ENCODE measurements at regions not wholly inside any gene's neighbourhood (a gene's known extent, or its start where the extent isn't known, plus 50 kb on each side); places are given as distances from the start of the nearest gene placed in this dataset.
"Not testable (repeated sequence)": the region's sequence is repeated elsewhere in the genome, so short reads cannot be mapped to it uniquely, and the experiment has no call there.

DNA sequence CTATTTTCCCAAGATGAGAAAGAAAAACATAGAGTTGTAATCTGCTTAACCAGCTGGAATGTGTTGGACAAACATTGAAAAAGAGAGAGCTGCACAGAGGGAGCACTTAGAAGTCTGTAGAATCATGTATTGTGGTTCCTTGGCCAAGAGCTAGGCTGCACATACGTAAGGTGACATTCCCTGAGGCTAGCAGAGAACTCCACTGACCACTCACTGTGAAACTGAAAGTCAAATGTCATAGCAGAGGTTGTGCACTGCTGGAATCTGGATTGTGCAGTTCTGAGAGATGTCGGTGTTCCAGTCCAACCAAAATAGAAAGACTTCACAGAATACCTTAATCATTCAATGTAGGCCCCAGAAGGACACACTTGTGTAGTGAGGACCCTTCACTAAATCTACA is 772.8 kb upstream of the RAG2 start:
- DNase-seq, result no peak

DNA sequence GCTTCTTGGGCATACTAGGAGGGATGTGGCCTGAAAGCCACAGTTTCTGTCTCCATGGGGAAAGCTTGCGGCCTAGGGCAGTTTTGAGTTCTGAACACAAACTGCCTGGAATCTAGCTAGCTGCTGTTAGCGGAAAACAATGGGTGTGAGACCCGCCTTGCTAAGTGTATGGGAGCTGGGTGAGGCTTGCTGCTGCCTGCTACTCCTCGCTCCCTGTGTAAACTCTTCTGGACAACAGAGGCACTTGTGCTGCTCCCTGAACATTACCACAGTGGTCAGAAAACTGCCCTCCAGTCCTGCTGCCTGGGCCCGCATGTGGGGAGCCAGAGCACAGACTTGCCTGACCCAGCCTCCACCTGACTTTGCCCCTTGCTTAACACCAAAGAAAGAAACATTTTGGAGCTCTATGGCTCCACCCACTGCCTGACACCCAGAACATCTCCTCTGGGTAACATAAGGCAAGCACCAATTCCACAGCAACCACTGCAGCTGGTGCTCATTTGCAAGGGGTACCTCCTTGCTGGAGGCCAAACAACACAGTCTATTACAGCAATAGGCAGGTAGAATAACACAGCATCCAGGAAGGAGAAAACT is 766.3 kb upstream of the RAG2 start:
- DNase-seq, result no peak

DNA sequence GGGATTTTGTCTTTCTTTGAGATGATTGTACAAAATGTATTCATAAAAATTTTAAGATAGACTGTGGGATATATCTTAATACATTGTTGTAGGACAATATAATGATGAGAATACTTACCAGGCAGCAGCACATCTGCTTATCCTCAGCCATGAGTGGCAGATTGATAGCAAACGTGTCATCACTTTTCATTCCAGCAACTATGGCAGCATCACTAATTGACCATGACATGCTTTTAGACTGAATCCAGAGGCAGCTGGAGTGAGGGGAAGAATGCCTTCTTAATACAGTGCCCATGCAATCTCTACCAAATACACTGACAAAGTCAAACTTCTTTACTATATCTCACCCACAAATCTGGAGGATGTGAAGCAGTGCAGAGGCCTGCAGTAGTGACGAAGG is 755.2 kb upstream of the RAG2 start:
- DNase-seq, result no peak

DNA sequence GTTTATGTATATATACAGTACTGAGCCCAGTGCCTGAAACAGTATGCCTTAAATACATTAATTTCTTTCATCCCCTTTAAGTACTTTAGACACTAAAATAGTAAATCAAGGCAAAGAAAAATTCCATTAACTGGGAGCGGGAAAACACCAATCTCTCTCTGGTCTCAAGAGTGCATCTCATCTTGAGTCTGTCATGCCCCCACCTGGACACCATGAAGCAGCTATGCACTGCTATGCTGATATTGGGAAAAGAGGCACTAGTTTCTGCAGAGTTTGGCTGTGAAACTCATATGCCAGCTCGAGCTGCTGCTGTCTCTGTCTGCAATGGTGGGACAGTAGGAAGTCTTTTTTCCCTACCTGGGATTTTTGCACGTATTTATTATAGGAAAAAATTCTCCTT is 754.4 kb upstream of the RAG2 start:
- no peak for DNase-seq

DNA sequence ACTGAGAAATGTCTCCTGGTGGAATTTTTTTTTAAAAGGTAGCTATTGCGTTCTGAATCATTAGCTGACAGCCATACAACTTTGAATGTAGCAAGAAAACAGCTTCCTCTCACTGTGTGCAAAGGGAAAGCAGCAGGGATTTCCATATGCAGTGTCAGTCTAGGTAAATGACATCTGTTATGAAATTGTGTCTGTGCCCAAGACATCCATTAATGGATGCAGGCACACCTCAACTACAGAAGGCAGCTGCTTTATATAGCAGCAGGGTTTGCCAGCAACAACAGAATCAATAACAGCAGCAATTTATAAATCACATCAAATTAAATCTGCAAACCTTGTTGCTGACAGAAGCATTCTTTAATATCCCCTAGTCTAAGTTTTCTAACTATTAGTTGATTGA is 745.3 kb upstream of the RAG2 start:
- DNase-seq, result no peak

DNA sequence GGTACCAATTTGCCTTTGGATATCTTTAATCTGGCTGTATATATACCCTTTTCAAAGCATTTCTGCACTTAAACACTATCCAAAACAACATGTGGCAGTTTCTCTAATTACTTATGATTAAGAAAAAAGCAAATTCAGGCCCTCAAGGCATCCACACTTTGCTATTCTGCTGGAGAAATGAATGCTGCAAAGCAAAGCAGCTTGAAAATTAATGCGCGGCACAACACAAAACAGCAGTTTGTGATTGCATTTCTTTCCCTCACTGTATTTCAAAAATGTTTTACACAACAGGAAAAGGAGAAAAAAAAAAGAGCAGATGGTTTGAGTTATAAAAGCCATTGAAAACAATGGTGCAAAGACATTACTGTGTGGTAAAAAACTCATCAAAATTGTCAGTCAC is 738.4 kb upstream of the RAG2 start:
- DNase-seq, result no peak

DNA sequence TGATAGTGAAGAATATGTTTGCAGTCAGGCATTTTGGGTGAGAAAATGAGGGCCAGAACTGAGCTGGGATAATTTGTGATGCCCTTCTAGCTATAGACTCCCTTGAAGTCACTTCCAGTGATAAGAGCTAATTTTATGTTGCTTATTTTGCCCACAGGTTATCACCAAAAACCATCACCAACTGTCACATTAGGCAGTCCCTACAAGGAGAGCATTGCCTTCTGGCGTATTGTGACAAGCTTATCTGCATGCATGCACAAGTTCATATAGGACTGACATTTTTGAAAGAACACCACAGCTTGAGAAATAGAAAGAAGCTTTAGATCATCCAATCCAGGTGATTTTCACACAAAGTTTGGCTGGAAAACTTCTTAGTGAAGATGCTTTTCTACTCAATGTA is 735.3 kb upstream of the RAG2 start:
- DNase-seq, result no peak

DNA sequence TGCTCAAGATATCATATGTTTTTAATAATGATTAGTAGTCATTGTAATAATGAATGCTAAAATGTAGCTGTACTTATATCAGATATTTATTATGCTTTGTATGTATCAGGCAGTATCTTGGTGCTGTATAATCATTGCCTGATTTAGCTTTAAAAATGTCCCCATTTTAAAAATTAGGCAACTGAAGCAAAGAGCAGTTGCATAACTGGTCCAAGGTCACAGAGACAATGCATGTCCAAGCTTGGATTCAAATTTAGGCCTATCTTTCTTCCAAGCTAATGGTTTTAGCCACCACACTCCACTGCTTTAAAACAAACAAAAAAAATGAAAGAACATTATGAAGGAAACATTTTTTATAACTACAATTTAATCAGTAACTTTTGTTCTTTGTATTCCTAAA is 725.8 kb upstream of the RAG2 start:
- no peak for DNase-seq

DNA sequence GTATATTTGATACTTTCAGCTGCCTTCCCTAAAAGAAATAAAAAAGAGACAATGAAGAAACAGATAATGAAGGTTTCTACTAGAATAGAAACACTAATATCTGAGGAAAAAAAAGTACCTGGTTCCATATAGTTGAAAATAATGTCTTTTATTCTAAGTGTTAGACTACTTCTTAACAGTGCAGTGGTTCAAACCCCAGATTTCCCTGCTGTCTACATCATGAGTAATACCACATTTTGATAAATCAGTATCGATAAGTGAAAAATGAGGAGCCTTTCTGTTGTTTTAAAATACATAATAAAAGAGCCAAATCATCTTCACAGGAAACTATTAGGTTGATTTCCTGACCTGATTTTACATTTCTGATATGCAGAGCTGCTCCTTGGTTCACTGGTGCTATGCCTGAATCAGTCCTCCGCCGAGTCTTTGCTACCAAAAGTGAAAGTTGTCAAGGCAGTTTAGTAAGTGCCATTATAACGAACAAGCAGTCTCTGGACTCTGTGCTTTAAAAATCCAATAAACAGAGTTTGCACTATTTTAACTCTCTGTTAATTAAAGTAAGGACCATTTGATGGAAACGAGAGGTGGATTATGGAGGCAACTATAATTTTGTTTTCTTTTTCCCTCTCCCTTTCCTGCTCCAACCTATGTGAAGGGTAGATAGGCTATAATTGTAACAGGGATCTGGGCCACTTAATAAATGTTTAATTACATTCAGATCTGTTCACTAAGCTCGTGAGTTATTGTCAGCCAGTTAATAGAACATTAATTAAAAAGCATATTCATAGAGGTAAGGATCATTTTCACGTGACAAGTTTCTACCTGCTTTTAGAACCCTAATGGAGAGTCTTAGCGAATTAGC is 724.5 kb upstream of the RAG2 start:
- no peak for DNase-seq

DNA sequence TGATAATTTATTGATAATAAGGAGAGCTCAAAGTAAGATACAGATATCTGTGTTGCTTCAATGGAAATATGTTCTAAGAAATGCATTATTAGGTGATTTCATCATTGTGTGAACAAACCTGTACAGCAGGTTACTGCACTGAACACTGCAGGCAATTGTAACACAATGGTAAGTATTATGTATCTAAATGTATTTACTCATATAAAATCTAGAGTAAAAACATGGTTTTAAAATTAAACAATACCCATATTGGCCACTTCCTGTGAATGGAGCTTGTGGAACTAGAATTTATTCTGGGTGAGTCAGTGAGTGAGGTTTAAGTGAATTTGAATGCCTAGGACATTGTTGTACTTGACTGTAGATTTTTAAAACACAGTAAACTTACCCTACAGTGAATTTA is 722.9 kb upstream of the RAG2 start:
- DNase-seq, result no peak

DNA sequence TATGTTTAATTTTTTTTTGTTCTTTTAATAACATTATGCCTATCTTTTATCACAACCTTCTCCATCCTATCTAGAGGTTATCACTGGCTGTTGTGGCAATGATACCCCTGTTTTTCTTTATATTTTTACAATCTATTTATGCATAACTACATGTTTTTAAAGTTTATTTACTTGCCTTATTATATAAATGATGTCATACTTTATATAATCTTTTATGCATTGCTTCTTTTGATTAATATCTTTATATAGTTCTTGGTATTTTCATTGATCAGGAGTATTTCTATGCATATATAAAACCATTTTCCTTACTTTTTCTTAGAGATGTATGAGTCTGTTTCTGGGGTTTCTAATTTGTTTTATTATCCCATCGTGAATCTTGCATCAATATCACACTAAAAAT is 719.8 kb upstream of the RAG2 start:
- DNase-seq, result no peak

DNA sequence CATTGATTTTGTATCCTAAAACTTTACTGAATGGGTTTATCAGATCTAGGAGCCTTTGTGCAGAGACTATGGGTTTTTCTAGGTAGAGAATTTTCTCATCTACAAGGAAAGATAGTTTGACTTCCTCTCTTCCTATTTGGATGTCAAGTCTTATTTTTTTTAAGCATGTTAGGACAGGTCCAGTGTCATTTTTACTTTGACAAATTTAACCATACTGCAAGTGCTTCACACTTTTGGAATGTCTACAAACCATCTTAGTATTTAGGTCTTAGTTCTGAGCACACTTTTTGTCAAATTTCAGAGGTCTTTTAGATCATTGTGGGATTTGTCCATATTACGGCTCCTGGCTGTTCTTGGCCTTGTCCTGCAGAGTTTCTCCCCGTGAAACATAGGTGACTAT is 715.2 kb upstream of the RAG2 start:
- DNase-seq, result no peak

DNA sequence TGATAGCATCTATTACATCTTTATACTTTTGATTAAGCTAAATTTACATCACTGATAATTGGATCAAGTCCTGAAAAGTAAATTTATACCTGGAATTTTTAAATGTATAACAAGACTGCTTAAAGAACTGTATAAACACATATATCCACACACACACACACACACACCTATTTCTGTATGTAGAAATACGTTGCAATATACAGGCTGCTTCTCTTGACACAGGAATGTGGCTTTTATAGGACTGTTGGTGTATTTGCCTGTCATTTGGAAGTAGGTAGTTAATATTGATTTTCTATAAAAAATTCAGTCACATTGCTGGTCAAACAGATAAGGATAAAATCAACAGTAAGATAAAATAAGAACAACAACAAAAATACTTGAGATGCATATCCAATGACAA is 708.5 kb upstream of the RAG2 start:
- no peak for DNase-seq

DNA sequence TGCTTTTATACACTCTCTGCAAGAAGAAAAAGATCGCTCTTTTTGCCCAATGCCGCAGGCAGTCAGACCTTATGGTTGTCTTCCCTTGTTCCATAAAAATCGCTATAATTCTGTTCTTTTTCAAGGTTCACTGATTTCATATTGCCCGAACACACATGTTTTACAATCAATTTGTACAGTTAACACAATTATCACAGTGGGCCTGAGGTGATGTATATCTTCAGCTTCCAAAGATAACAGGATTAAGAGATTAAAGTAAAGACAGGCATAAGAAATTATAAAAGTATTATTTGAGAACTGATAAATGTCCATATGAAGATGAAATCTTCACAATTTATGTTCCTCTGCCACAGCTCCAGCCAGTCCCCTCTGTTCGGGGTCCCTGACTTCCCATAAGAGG is 703.4 kb upstream of the RAG2 start:
- not testable (repeated sequence) for DNase-seq

DNA sequence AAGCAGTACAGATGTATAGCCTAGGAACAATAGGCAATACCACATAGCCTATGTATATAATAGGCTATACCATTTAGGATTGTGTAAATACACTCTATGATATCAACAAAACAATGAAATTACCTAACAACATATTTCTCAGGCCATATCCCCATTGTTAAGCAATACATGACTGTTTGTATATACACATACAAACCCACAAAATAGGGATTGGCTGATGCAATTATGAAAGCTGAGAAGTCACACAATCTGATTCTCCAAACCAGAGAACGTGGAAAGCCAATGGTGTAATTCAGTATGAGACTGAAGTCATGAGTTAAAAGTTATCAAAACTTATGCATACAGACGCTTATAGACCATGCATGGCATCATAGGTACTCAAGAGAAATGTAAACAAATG is 700.1 kb upstream of the RAG2 start:
- DNase-seq, result no peak

DNA sequence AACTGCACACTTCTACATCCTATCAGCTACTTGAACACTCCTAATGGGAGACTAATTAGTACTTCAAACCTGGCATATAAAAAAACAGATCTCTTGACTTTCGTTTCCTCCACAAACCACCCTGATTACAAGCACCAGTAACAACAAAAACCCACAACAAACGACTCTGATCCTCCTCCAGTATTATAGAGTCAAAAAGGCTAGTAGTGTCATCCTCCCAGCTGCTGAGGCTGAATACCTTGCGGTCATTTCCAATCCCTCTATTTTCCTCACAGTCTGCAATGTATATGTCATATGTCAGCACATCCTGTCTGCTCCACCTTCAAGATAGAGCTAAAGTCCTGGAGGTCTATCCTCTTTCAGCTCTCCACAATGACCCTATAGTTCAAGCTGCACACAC is 688.9 kb upstream of the RAG2 start:
- no peak for DNase-seq

DNA sequence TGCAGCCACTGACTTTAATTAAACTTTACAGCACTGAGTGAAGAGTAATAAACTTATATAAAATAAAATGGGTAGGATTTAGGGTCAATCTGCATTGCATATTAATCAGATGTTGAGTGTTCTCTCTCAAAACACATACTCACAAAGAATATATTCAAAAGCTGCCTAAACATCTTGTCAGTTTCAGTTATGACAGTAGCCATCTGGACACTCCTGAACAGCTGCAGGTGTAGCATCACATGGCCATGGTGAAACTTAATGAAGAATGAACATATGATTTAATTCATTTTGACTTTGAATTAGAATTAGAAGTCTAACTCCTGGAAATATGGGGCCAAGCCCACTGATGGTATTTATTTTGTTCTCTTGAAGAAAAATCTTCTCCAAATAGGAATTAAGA is 684.3 kb upstream of the RAG2 start:
- no peak for DNase-seq

DNA sequence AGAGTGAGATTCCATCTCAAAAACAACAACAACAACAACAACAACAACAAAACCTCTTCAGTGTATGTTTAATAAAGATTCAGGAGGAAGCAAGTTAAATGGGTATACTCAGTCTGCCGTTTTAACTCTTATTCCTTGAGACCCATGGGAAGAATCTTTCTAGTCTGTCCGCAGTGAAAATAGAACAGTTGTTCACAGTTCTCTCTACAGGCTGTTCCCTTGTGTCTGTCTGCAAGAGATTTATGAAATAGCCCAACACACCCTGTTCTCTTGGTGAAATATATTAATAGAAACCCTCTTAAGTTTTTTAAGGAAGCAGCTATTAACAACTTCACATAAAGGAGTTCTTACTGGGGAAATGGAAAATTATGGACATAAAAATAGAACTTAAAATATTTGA is 682.2 kb upstream of the RAG2 start:
- no peak for DNase-seq

DNA sequence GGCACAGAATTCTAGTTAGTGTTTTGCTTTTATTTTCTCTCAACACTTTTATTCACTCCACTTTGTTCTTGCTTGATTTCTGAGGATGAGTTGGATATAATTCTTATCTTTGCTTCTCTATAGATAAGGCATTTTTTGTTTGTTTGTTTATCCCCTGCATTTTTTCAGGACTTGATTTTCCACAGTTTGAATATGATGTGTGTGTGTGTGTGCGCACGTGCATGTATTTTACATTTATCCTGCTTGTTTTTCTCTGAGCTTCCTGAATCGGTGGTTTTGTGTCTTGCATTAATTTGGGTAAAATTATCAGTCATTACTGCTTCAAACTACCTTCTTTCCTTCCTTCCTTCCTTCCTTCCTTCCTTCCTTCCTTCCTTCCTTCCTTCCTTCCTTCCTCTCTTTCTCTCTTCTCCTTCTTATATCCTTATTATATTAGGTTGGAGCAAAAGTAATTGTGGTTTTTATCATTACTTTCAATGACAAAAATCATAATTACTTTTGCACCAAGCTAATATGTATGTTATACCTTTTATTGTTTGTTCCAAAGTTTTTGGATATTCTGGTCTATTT is 679.9 kb upstream of the RAG2 start:
- no peak for DNase-seq

DNA sequence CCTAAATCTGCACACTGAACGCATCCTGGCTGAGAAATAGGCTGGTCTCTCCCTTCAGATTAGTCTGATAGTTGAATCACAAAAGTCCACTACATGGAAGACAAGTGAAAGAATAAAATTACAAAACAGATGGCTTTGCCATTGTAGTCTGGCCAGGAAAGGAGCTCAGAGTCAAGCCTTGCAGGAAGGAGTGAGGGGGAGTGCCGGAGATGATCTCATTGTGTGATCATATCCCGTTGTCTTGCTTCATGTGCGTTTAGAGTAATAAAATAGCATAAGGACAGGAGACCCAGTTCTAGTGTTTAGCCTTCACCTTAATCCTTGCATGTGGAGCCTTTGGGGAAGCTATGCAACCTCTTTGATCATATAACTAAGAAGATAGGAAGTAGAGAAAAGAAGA is 666.7 kb upstream of the RAG2 start:
- DNase-seq, result no peak

DNA sequence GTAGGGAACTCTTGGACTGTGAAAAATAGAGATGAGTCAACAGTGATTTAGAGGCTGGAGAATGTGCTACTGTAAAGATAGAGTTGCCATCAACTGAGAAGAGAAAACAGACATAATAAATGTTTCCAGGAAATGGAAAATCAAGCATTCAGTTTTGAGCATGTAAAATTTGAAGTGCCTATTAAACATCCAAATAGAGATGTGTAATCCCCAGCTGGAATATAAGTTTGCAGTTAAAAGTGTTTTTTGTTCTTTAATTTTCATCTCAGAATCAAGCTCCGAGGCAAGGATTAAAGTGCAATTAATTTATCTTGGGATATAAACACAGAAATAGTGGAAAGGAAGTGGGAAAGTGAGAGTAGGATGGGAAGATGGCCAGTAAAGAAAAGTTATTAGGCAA is 666.0 kb upstream of the RAG2 start:
- no peak for DNase-seq

DNA sequence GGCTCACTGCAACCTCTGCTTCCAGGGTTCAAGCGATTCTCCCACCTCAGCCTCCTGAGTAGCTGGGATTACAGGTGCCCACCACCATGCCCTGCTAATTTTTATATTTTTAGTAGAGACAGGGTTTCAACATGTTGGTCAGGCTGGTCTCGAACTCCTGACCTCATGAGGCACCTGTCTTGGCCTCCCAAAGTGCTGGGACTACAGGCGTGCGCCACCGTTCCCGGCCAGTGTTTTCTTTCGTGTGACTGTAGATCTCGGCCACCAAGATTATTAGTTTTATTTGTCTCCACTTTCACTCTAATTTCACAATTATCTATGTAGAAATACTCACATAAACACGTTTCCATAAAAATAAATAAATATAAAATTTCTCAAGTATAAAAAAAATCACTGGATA is 665.4 kb upstream of the RAG2 start:
- DNase-seq, result not testable (repeated sequence)

DNA sequence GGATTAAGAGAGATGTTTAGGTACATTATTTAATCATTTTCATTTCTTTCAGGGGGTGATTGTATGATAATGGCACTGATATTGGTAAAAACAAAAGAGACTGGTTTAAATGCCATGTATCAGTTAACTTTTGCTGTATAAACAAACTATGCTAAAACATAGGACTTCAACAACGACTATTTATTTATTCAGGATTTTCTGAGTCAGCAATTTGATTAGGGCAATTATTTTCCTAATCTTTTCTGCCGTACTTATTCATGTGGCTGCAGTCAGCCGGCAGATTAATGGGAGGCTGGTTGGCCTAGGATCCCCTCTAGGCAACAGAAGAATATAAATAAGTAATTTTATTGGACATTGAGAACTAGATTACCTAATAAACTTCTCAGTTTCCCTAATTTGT is 661.7 kb upstream of the RAG2 start:
- no peak for DNase-seq

DNA sequence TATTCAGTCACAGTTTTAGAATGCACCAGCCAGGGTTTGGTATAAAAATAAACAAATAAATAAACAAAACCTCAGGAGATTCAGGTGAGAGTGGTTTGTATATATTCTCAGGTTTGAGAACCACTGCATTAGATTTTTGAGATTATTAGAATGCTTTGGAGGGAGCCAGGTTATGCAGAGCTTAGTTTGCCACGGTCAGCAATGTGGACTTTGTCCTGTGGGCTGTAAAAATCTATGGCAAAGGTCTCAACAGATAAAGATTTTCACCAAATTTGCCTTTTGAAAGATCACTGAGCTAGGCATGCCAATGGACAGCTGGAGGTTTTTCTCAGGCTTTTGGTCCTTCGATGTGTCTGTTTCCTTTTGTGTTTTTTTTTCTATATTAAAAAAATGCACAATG is 650.1 kb upstream of the RAG2 start:
- DNase-seq, result no peak

DNA sequence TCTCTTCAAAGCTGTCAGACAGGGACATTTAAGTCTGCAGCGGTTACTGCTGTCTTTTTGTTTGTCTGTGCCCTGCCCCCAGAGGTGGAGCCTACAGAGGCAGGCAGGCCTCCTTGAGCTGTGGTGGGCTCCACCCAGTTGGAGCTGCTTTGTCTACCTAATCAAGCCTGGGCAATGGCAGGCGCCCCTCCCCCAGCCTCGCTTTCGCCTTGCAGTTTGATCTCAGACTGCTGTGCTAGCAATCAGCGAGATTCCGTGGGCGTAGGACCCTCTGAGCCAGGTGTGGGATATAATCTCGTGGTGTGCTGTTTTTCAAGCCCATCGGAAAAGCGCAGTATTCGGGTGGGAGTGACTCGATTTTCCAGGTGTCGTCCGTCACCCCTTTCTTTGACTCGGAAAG is 648.1 kb upstream of the RAG2 start:
- not testable (repeated sequence) for DNase-seq
